ENCODE measurements at regions not wholly inside any gene's neighbourhood (a gene's known extent, or its start where the extent isn't known, plus 50 kb on each side); places are given as distances from the start of the nearest gene placed in this dataset.

GRCh38 chr4:37130465-37130864 is 114.1 kb upstream of the NWD2 start:
- H3K27ac ChIP-seq: no peak overlapping the region
- TF ChIP-seq CTCF (IDR thresholded peaks at IDR 0.05) (no peak), ZFX (IDR thresholded peaks at IDR 0.05; ENCODE audit: borderline replicate concordance) (no peak)

GRCh38 chr4:37132351-37132974 is 112.1 kb upstream of the NWD2 start:
- TF ChIP-seq ZFX (IDR thresholded peaks at IDR 0.05; ENCODE audit: borderline replicate concordance): no peak
- H3K27ac ChIP-seq: no peak overlapping the region

- TF ChIP-seq ZFX (IDR thresholded peaks at IDR 0.05; ENCODE audit: borderline replicate concordance) (no peak), CTCF (IDR thresholded peaks at IDR 0.05) (no peak)
- H3K27ac ChIP-seq: no peak overlapping the region
Observed at GRCh38 chr4:37132975-37133360, 111.6 kb upstream of the NWD2 start.

- TF ChIP-seq ZFX (IDR thresholded peaks at IDR 0.05; ENCODE audit: borderline replicate concordance): no peak
- TF ChIP-seq CTCF (IDR thresholded peaks at IDR 0.05): no peak
Observed at GRCh38 chr4:37138019-37138653, 106.4 kb upstream of the NWD2 start.

GRCh38 chr4:37138789-37139188 is 105.8 kb upstream of the NWD2 start:
- TF ChIP-seq CTCF (IDR thresholded peaks at IDR 0.05) (no peak), ZFX (IDR thresholded peaks at IDR 0.05; ENCODE audit: borderline replicate concordance) (no peak)
- H3K27ac ChIP-seq: no peak overlapping the region

More at GRCh38 chr4:37138019-37138653, 106.4 kb upstream of the NWD2 start:
- H3K27ac ChIP-seq: no peak overlapping the region

- TF ChIP-seq ZFX (IDR thresholded peaks at IDR 0.05; ENCODE audit: borderline replicate concordance): no peak
- TF ChIP-seq CTCF (IDR thresholded peaks at IDR 0.05): no peak
- no peak overlapping the region for H3K27ac ChIP-seq
Observed at GRCh38 chr4:37139987-37140386, 104.6 kb upstream of the NWD2 start.

- H3K27ac ChIP-seq: no peak overlapping the region
- TF ChIP-seq CTCF (IDR thresholded peaks at IDR 0.05) (no peak), ZFX (IDR thresholded peaks at IDR 0.05; ENCODE audit: borderline replicate concordance) (no peak)
Observed at GRCh38 chr4:37146260-37146659, 98.3 kb upstream of the NWD2 start.
